HepG2 (cell line): ENCODE measurements at regions not wholly inside any gene's neighbourhood (a gene's known extent, or its start where the extent isn't known, plus 50 kb on each side); places are given as distances from the start of the nearest gene placed in this dataset.

Experiments
- ATAC-seq: fragments of 200-7000 bp; cut with Tn5 transposase; 3 replicates; pipeline ENCODE4 v1.9.1; 2020; ENCODE audit warnings: mild to moderate bottlenecking, moderate library complexity
- BruUV-seq: library from RNA; stranded (reverse); fragments of 400-500 nt; replicated peaks from 2 replicates; lab custom pipeline; 2021; lab: Mats Ljungman, UMichigan
- CTCF ChIA-PET: fragments of 300-600 bp; formaldehyde crosslinking; extraction: SDS; loops from one replicate; lab custom pipeline; 2021; ENCODE audit warnings: low total read pairs, inconsistent platforms, low intra/inter-chr PET ratio; lab: Yijun Ruan, JAX
- POLR2A ChIA-PET: fragments of 350-600 bp; sonication (Branson Sonifier 250); formaldehyde crosslinking; loops from one replicate; lab custom pipeline; 2020; ENCODE audit warnings: antibody characterized with exemption, inconsistent platforms; lab: Yijun Ruan, JAX
- DNase-seq: peaks from one replicate; pipeline ENCODE4 v3.0.0-alpha.2; 2015; ENCODE audit warnings: low spot score
- FAIRE-seq: peaks from 3 replicates; lab custom pipeline; 2011; peaks lifted over from hg19 to GRCh38; lab: Jason Lieb, UNC
- H2AFZ ChIP-seq: one replicate; pipeline ENCODE4 v1.6.1; 2011; ENCODE audit warnings: low read length, inconsistent platforms
- H3K27ac ChIP-seq: fragments of 300-600 bp; 3 replicates; pipeline ENCODE4 v1.8.0; 2011; ENCODE audit warnings: mixed run types, mild to moderate bottlenecking, mixed read lengths, low read length, inconsistent platforms; ENCODE audit not compliant: insufficient read depth; ENCODE audit errors: extremely low read length
- H3K27me3 ChIP-seq, 2 experiments: fragments of 200-600 bp in 1 of 2; 2 replicates in 1 of 2; 3 replicates in 1 of 2; pipeline versions ENCODE4 v1.6.0 to v1.8.0; 2011; ENCODE audit warnings: low read length in 2 of 2, mild to moderate bottlenecking in 2 of 2, moderate library complexity in 2 of 2, inconsistent platforms in 1 of 2; ENCODE audit not compliant: insufficient read depth in 2 of 2, control insufficient read depth in 1 of 2
- H3K36me3 ChIP-seq, 2 experiments: fragments of 200-600 bp in 1 of 2; replicated peaks in 1 of 2; 2 replicates in 1 of 2; 3 replicates in 1 of 2; pipeline versions ENCODE4 v1.5.1 to v1.8.0; 2011; ENCODE audit warnings: low read length in 2 of 2, inconsistent platforms in 1 of 2; ENCODE audit not compliant: insufficient read depth in 2 of 2, control insufficient read depth in 1 of 2
- H3K4me1 ChIP-seq: 2 replicates; pipeline ENCODE4 v1.5.1; 2012; ENCODE audit warnings: low read length, inconsistent platforms; ENCODE audit not compliant: insufficient read depth
- H3K4me2 ChIP-seq: 2 replicates; pipeline ENCODE4 v1.6.0; 2011; ENCODE audit warnings: low read depth, low read length, inconsistent platforms
- H3K4me3 ChIP-seq, 3 experiments: fragments of 200-600 bp in 1 of 3; sonication (generic), shearing (Covaris generic) in 1 of 3; replicated peaks in 1 of 3; 2 replicates each; pipeline ENCODE4 v1.5.1; 2011 to 2016; ENCODE audit warnings: low read length in 3 of 3, inconsistent platforms in 2 of 3, low read depth in 2 of 3, mild to moderate bottlenecking in 2 of 3, control low read depth in 1 of 3, mixed read lengths in 1 of 3; ENCODE audit not compliant: insufficient read depth in 1 of 3
- H3K79me2 ChIP-seq: one replicate; pipeline ENCODE4 v1.6.1; 2011; ENCODE audit warnings: low read length, inconsistent platforms; ENCODE audit not compliant: insufficient read depth
- H3K9ac ChIP-seq: 2 replicates; pipeline ENCODE4 v1.6.0; 2011; ENCODE audit warnings: mild to moderate bottlenecking, low read depth, low read length, inconsistent platforms; ENCODE audit not compliant: insufficient read depth
- H3K9me3 ChIP-seq: 2 replicates; pipeline ENCODE4 v1.5.1; 2012; ENCODE audit warnings: mild to moderate bottlenecking, low read length
- H4K20me1 ChIP-seq: 2 replicates; pipeline ENCODE4 v1.6.0; 2011; ENCODE audit warnings: inconsistent platforms, mild to moderate bottlenecking, low read length, moderate library complexity; ENCODE audit not compliant: insufficient read depth
- BCL6 ChIP-seq: IDR thresholded peaks from 2 replicates; pipeline ENCODE4 v1.6.1; 2016; ENCODE audit warnings: missing genetic modification reagents, missing compliant biosample characterization
- GLI4 ChIP-seq: sonication (generic); formaldehyde crosslinking; IDR thresholded peaks from 2 replicates; pipeline ENCODE4 v1.5.1; 2020; ENCODE audit warnings: missing genetic modification reagents, mild to moderate bottlenecking, moderate library complexity, borderline replicate concordance
- HMGA1 ChIP-seq: sonication (generic); formaldehyde crosslinking; conservative IDR thresholded peaks from 2 replicates; pipeline ENCODE4 v1.4.0; 2020; ENCODE audit warnings: missing genetic modification reagents
- KDM5A ChIP-seq: fragments of 200-600 bp; sonication (generic); IDR thresholded peaks from 2 replicates; pipeline ENCODE4 v1.7.0; 2018; ENCODE audit warnings: antibody characterized with exemption, mild to moderate bottlenecking, low read length, borderline replicate concordance
- NR2F6 ChIP-seq, 2 experiments: IDR thresholded peaks; 2 replicates each; pipeline ENCODE4 v1.6.1; 2016; ENCODE audit warnings: antibody characterized with exemption in 1 of 2, mild to moderate bottlenecking in 1 of 2
- TOE1 ChIP-seq: sonication (generic); formaldehyde crosslinking; IDR thresholded peaks from 2 replicates; pipeline ENCODE4 v1.4.0; 2020; ENCODE audit warnings: mild to moderate bottlenecking, missing genetic modification reagents
- ZFP36L1 ChIP-seq: sonication (generic); formaldehyde crosslinking; IDR thresholded peaks from 2 replicates; pipeline ENCODE4 v1.8.0; 2022; ENCODE audit warnings: mild to moderate bottlenecking, missing genetic modification reagents, moderate library complexity
- ZNF44 ChIP-seq: sonication (generic); formaldehyde crosslinking; IDR thresholded peaks from 2 replicates; pipeline ENCODE4 v1.5.1; 2020; ENCODE audit warnings: mild to moderate bottlenecking, missing genetic modification reagents
- ZNF460 ChIP-seq: sonication (generic); formaldehyde crosslinking; IDR thresholded peaks from 2 replicates; pipeline ENCODE4 v1.5.1; 2020; ENCODE audit warnings: missing genetic modification reagents, mild to moderate bottlenecking, borderline replicate concordance
- ZNF790 ChIP-seq: sonication (generic); formaldehyde crosslinking; IDR thresholded peaks from 2 replicates; pipeline ENCODE4 v1.8.0; 2022; ENCODE audit warnings: missing genetic modification reagents, mild to moderate bottlenecking, borderline replicate concordance
- ZNF792 ChIP-seq: IDR thresholded peaks from 2 replicates; pipeline ENCODE4 v1.6.1; 2016
- ZNF841 ChIP-seq: sonication (generic); formaldehyde crosslinking; IDR thresholded peaks from 2 replicates; pipeline ENCODE4 v1.8.1; 2023; ENCODE audit warnings: missing genetic modification reagents, borderline replicate concordance
- ZNF879 ChIP-seq: sonication (generic); formaldehyde crosslinking; IDR thresholded peaks from 2 replicates; pipeline ENCODE4 v1.8.1; 2023; ENCODE audit warnings: missing genetic modification reagents
- WGBS: methylation state at CpG from one replicate; pipeline ENCODE4 v1.1.6; 2017; ENCODE audit warnings: low lambda C conversion rate; 5-methylcytosine and 5-hydroxymethylcytosine counted together
- in situ Hi-C: cut with HindIII; loops from 2 replicates; pipeline ENCODE4 v1.10.0; 2017; ENCODE audit warnings: low pct_unique_long_range_greater_than_20kb; ENCODE audit not compliant: extremely low pct_ligation_motif_present
- intact Hi-C: fragments of 100-400 bp; cut with micrococcal nuclease; formaldehyde crosslinking; loops from one replicate; pipeline ENCODE4 v1.10.0; 2022; ENCODE audit not compliant: unreplicated experiment
- TF ChIP-seq, protein P1 (sequence below): sonication (generic); formaldehyde crosslinking; conservative IDR thresholded peaks from 2 replicates; pipeline ENCODE4 v1.8.0; 2022; ENCODE audit warnings: missing genetic modification reagents
- TF ChIP-seq, protein P2 (sequence below): sonication (generic); formaldehyde crosslinking; IDR thresholded peaks from 2 replicates; pipeline ENCODE4 v1.4.0; 2020; ENCODE audit warnings: mild to moderate bottlenecking, missing genetic modification reagents

DNA sequence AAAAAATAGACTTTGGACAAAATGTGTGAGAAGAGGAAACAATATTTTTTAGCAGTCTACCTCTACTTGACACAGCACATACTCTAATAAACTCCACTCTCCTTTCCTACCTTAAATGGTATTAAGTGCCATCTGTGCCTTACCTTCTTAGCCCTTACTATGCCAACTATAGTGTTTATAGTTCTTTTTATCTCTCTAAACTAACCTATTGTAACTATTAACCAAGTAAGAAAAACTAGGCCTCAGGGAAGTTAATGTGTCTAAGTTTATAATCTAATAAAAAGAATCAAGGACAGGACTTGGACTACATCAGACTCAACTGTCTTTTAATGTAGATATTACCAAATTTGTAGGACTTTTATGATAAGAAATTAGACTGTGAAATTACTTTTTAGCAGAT lies 251.7 kb upstream of the ROBO2 start:
- BruUV-seq, result no TSS peak

DNA sequence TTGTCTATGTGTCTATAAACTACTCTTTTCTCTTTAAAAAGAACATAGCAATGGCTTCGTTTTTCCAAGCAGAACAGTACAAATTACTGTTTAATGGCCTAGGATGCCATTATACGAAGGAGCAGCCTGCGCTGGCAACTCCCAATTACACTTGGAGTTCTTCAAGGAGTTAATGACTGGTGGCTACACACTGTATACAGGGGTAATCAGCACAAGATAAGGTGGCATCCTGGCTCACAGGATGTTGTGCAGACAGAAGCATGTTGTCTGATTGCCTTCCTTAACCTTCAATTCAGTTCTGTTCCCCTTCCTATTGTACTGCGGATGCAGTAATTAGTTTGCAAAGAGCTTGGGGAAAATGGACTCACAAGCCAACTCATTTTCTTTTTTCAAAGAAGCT lies 250.7 kb upstream of the ROBO2 start:
- Histone ChIP-seq H3K36me3 (no peaks in the 10 kb centered on the region), H3K9ac (no peak overlapping the region), H3K9me3 (no peaks in the 10 kb centered on the region), H3K4me2 (no peak overlapping the region), H2AFZ (no peak overlapping the region), H3K4me1 (no peaks in the 10 kb centered on the region), H3K4me3 (no peak overlapping the region), H4K20me1 (no peaks in the 10 kb centered on the region), H3K27me3 (no peaks in the 10 kb centered on the region), H3K79me2 (no peaks in the 10 kb centered on the region), H3K27ac (no peak overlapping the region)
- no peak for ATAC-seq
- TF ChIP-seq ZNF790 (CRISPR knock-in tag) (no peak), HMGA1 (no peak), TOE1 (CRISPR knock-in tag) (no peak)
- ChIA-PET POLR2A (no interaction called here), CTCF (no interaction called here)
- in situ Hi-C loops, result no loop called here
- DNase-seq, result no peak
- BruUV-seq, result no TSS peak
- intact Hi-C loops, result no loop called here
- 42% methylated on average over 4 of the region's 4 CpGs for WGBS
- no peak for FAIRE-seq

More for the DNA sequence above, 251.7 kb upstream of the ROBO2 start:
- ATAC-seq, result no peak
- no peaks in the 10 kb centered on the region for H4K20me1 ChIP-seq
- ChIA-PET CTCF (no interaction called here), POLR2A (no interaction called here)
- no peak for FAIRE-seq
- no peaks in the 10 kb centered on the region for H3K9me3 ChIP-seq
- in situ Hi-C loops, result no loop called here
- no peak overlapping the region for H2AFZ ChIP-seq
- no peak overlapping the region for H3K9ac ChIP-seq
- no peak for DNase-seq
- no peak overlapping the region for H3K27ac ChIP-seq
- H3K36me3 ChIP-seq, result no peaks in the 10 kb centered on the region
- no peaks in the 10 kb centered on the region for H3K79me2 ChIP-seq
- intact Hi-C loops, result no loop called here
- no peaks in the 10 kb centered on the region for H3K4me1 ChIP-seq
- H3K27me3 ChIP-seq, result no peaks in the 10 kb centered on the region
- H3K4me2 ChIP-seq, result no peak overlapping the region
- TF ChIP-seq ZFP36L1 (CRISPR knock-in tag) (no peak), ZNF44 (CRISPR knock-in tag) (no peak), ZNF841 (CRISPR knock-in tag) (no peak), BCL6 (no peak), KDM5A (no peak), ZNF879 (CRISPR knock-in tag) (no peak), ZNF792 (no peak), NR2F6 (IDR thresholded peaks at IDR 0.05) (no peak), NR2F6 (CRISPR knock-in tag; IDR thresholded peaks at IDR 0.05) (no peak), GLI4 (CRISPR knock-in tag) (no peak), ZNF460 (CRISPR knock-in tag) (no peak)
- TF ChIP-seq, protein P1, sequence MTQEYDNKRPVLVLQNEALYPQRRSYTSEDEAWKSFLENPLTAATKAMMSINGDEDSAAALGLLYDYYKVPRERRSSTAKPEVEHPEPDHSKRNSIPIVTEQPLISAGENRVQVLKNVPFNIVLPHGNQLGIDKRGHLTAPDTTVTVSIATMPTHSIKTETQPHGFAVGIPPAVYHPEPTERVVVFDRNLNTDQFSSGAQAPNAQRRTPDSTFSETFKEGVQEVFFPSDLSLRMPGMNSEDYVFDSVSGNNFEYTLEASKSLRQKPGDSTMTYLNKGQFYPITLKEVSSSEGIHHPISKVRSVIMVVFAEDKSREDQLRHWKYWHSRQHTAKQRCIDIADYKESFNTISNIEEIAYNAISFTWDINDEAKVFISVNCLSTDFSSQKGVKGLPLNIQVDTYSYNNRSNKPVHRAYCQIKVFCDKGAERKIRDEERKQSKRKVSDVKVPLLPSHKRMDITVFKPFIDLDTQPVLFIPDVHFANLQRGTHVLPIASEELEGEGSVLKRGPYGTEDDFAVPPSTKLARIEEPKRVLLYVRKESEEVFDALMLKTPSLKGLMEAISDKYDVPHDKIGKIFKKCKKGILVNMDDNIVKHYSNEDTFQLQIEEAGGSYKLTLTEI (CRISPR knock-in tag), result no peak
- TF ChIP-seq, protein P2, sequence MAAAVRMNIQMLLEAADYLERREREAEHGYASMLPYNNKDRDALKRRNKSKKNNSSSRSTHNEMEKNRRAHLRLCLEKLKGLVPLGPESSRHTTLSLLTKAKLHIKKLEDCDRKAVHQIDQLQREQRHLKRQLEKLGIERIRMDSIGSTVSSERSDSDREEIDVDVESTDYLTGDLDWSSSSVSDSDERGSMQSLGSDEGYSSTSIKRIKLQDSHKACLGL (CRISPR knock-in tag), result no peak
- no peak overlapping the region for H3K4me3 ChIP-seq
